ENCODE measurements at regions not wholly inside any gene's neighbourhood (a gene's known extent, or its start where the extent isn't known, plus 50 kb on each side); places are given as distances from the start of the nearest gene placed in this dataset.

- TF ChIP-seq TAF1 (IDR thresholded peaks at IDR 0.05; ENCODE audit: borderline replicate concordance, insufficient read depth, low read length) (no peak), FOXP2 (optimal IDR thresholded peaks at IDR 0.05; ENCODE audit: borderline replicate concordance, extremely low read depth, extremely low read length, insufficient read depth) (no peak), POLR2AphosphoS5 (IDR thresholded peaks at IDR 0.05; ENCODE audit: low read depth, low read length) (no peak), SIN3A (IDR thresholded peaks at IDR 0.05; ENCODE audit: borderline replicate concordance, insufficient read depth, low read length) (no peak), REST (IDR thresholded peaks at IDR 0.05; ENCODE audit: insufficient read depth in 1 of 2, low read depth in 2 of 2, low read length in 2 of 2) (no peak)
Measured at GRCh38 chr9:135397142-135397541, 82.4 kb upstream of the PPP1R26 start.

GRCh38 chr9:135399000-135399649 lies 80.5 kb upstream of the PPP1R26 start:
- TF ChIP-seq POLR2AphosphoS5 (IDR thresholded peaks at IDR 0.05; ENCODE audit: low read depth, low read length) (no peak), FOXP2 (optimal IDR thresholded peaks at IDR 0.05; ENCODE audit: borderline replicate concordance, extremely low read depth, extremely low read length, insufficient read depth) (no peak), REST (IDR thresholded peaks at IDR 0.05; ENCODE audit: insufficient read depth in 1 of 2, low read depth in 2 of 2, low read length in 2 of 2) (no peak), TAF1 (IDR thresholded peaks at IDR 0.05; ENCODE audit: borderline replicate concordance, insufficient read depth, low read length) (no peak), SIN3A (IDR thresholded peaks at IDR 0.05; ENCODE audit: borderline replicate concordance, insufficient read depth, low read length) (no peak)

- TF ChIP-seq TAF1 (IDR thresholded peaks at IDR 0.05; ENCODE audit: borderline replicate concordance, insufficient read depth, low read length) (no peak), REST (IDR thresholded peaks at IDR 0.05; ENCODE audit: insufficient read depth in 1 of 2, low read depth in 2 of 2, low read length in 2 of 2) (no peak), FOXP2 (optimal IDR thresholded peaks at IDR 0.05; ENCODE audit: borderline replicate concordance, extremely low read depth, extremely low read length, insufficient read depth) (no peak), POLR2AphosphoS5 (IDR thresholded peaks at IDR 0.05; ENCODE audit: low read depth, low read length) (no peak), SIN3A (IDR thresholded peaks at IDR 0.05; ENCODE audit: borderline replicate concordance, insufficient read depth, low read length) (no peak)
Measured at GRCh38 chr9:135400496-135400895, 79.1 kb upstream of the PPP1R26 start.

GRCh38 chr9:135401218-135401617 lies 78.4 kb upstream of the PPP1R26 start:
- TF ChIP-seq REST (IDR thresholded peaks at IDR 0.05; ENCODE audit: insufficient read depth in 1 of 2, low read depth in 2 of 2, low read length in 2 of 2) (no peak), POLR2AphosphoS5 (IDR thresholded peaks at IDR 0.05; ENCODE audit: low read depth, low read length) (no peak), FOXP2 (optimal IDR thresholded peaks at IDR 0.05; ENCODE audit: borderline replicate concordance, extremely low read depth, extremely low read length, insufficient read depth) (no peak), TAF1 (IDR thresholded peaks at IDR 0.05; ENCODE audit: borderline replicate concordance, insufficient read depth, low read length) (no peak), SIN3A (IDR thresholded peaks at IDR 0.05; ENCODE audit: borderline replicate concordance, insufficient read depth, low read length) (no peak)
